ENCODE measurements at regions not wholly inside any gene's neighbourhood (a gene's known extent, or its start where the extent isn't known, plus 50 kb on each side); places are given as distances from the start of the nearest gene placed in this dataset.

DNA sequence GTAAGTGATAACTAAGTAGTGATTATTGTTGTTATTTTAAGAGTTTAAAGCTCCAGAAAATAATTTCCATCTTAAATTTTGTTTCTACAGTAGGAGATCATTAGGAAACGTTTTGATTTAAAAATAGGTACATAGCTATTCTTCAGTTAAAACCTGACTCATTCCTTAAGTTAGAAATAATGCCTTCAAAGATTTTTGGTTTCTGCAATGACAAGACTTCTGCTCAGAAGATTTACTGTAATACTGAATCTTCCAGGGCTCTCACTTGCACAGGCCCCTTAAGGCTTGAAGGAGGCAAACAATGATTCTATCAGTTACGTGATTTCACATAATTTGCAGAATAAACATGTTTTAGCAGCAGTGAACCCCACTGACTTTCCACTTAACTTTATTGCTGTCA, 333.7 kb downstream of the RAD51AP2 start:
- no peaks in the 10 kb centered on the region for H3K9me3 ChIP-seq (ENCODE audit: control insufficient read depth, insufficient read depth, low read depth, low read length)
- ChIA-PET POLR2A (no interaction called here), CTCF (interaction anchor here (0.6 kb wide), 1 partner anchor 1362 kb away, joined by 3 read pairs; no protein-coding TSS in a partner anchor)
- no peak for TF ChIP-seq ZNF658 (tag by site-specific recombination; IDR thresholded peaks at IDR 0.05)
- TF ChIP-seq ZNF221 (tag by site-specific recombination; IDR thresholded peaks at IDR 0.05; ENCODE audit: borderline replicate concordance), result no peak
- TF ChIP-seq ZNF473 (tag by site-specific recombination; IDR thresholded peaks at IDR 0.05), result no peak
- TF ChIP-seq ZNF654 (tag by site-specific recombination; IDR thresholded peaks at IDR 0.05; ENCODE audit: low read depth), result no peak
- TF ChIP-seq ZFP37 (tag by site-specific recombination; IDR thresholded peaks at IDR 0.05), result no peak
- TF ChIP-seq, protein P1, sequence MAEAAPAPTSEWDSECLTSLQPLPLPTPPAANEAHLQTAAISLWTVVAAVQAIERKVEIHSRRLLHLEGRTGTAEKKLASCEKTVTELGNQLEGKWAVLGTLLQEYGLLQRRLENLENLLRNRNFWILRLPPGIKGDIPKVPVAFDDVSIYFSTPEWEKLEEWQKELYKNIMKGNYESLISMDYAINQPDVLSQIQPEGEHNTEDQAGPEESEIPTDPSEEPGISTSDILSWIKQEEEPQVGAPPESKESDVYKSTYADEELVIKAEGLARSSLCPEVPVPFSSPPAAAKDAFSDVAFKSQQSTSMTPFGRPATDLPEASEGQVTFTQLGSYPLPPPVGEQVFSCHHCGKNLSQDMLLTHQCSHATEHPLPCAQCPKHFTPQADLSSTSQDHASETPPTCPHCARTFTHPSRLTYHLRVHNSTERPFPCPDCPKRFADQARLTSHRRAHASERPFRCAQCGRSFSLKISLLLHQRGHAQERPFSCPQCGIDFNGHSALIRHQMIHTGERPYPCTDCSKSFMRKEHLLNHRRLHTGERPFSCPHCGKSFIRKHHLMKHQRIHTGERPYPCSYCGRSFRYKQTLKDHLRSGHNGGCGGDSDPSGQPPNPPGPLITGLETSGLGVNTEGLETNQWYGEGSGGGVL (tag by site-specific recombination; IDR thresholded peaks at IDR 0.05), result no peak
- TF ChIP-seq ZNF37A (tag by site-specific recombination; IDR thresholded peaks at IDR 0.05), result no peak
- no peak for TF ChIP-seq FEZF1 (tag by site-specific recombination; IDR thresholded peaks at IDR 0.05)
- no peak for TF ChIP-seq ZBTB48 (tag by site-specific recombination; IDR thresholded peaks at IDR 0.05)
- TF ChIP-seq ZNF274 (IDR thresholded peaks at IDR 0.05; ENCODE audit: low read length), result no peak
- TF ChIP-seq ZNF274 (tag by site-specific recombination; IDR thresholded peaks at IDR 0.05; ENCODE audit: borderline replicate concordance), result no peak
- no peak for TF ChIP-seq ZNF837 (tag by site-specific recombination; IDR thresholded peaks at IDR 0.05)
- no peak for TF ChIP-seq KLF9 (tag by site-specific recombination; IDR thresholded peaks at IDR 0.05; ENCODE audit: low read depth)
- TF ChIP-seq, protein P2, sequence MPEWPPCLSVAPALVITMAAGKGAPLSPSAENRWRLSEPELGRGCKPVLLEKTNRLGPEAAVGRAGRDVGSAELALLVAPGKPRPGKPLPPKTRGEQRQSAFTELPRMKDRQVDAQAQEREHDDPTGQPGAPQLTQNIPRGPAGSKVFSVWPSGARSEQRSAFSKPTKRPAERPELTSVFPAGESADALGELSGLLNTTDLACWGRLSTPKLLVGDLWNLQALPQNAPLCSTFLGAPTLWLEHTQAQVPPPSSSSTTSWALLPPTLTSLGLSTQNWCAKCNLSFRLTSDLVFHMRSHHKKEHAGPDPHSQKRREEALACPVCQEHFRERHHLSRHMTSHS (tag by site-specific recombination; IDR thresholded peaks at IDR 0.05), result no peak
- no peak for TF ChIP-seq ZNF664 (tag by site-specific recombination; IDR thresholded peaks at IDR 0.05)
- TF ChIP-seq ELK4 (IDR thresholded peaks at IDR 0.05; ENCODE audit: borderline replicate concordance, low read depth, low read length), result no peak
- no peak for TF ChIP-seq ZNF350 (tag by site-specific recombination; IDR thresholded peaks at IDR 0.05)
- TF ChIP-seq ZBTB21 (tag by site-specific recombination; IDR thresholded peaks at IDR 0.05), result no peak
- no peak for TF ChIP-seq ZNF610 (tag by site-specific recombination; IDR thresholded peaks at IDR 0.05; ENCODE audit: borderline replicate concordance)
- TF ChIP-seq ZNF624 (tag by site-specific recombination; IDR thresholded peaks at IDR 0.05), result no peak
- H3K27ac ChIP-seq (ENCODE audit: extremely low read depth, low read depth, low read length), result no peak overlapping the region
- H3K36me3 ChIP-seq (ENCODE audit: control insufficient read depth in 2 of 2, insufficient read depth in 1 of 2, low read length in 2 of 2), result no peaks in the 10 kb centered on the region
- H3K4me1 ChIP-seq (ENCODE audit: control insufficient read depth, insufficient read depth, low read length), result no peaks in the 10 kb centered on the region
- H3K4me3 ChIP-seq (ENCODE audit: low read depth, low read length), result no peak overlapping the region

- Histone ChIP-seq H3K27ac (ENCODE audit: extremely low read depth, low read depth, low read length) (no peak overlapping the region), H3K9me3 (ENCODE audit: control insufficient read depth, insufficient read depth, low read depth, low read length) (no peaks in the 10 kb centered on the region), H3K36me3 (ENCODE audit: control insufficient read depth in 2 of 2, insufficient read depth in 1 of 2, low read length in 2 of 2) (no peaks in the 10 kb centered on the region), H3K4me1 (ENCODE audit: control insufficient read depth, insufficient read depth, low read length) (no peaks in the 10 kb centered on the region), H3K4me3 (ENCODE audit: low read depth, low read length) (no peak overlapping the region)
- ChIA-PET CTCF (interaction anchor here (0.6 kb wide), 1 partner anchor 10 kb away, joined by 3 read pairs; no protein-coding TSS in a partner anchor), POLR2A (no interaction called here)
- TF ChIP-seq MEIS1 (CRISPR knock-in tag; IDR thresholded peaks at IDR 0.05; ENCODE audit: borderline replicate concordance), result no peak
- no peak for TF ChIP-seq KLF1 (tag by site-specific recombination; IDR thresholded peaks at IDR 0.05)
- TF ChIP-seq ZNF433 (tag by site-specific recombination; IDR thresholded peaks at IDR 0.05; ENCODE audit: low read depth), result no peak
- TF ChIP-seq ZNF10 (tag by site-specific recombination; IDR thresholded peaks at IDR 0.05), result no peak
- no peak for TF ChIP-seq ZNF48 (tag by site-specific recombination; IDR thresholded peaks at IDR 0.05)
- TF ChIP-seq, protein P3, sequence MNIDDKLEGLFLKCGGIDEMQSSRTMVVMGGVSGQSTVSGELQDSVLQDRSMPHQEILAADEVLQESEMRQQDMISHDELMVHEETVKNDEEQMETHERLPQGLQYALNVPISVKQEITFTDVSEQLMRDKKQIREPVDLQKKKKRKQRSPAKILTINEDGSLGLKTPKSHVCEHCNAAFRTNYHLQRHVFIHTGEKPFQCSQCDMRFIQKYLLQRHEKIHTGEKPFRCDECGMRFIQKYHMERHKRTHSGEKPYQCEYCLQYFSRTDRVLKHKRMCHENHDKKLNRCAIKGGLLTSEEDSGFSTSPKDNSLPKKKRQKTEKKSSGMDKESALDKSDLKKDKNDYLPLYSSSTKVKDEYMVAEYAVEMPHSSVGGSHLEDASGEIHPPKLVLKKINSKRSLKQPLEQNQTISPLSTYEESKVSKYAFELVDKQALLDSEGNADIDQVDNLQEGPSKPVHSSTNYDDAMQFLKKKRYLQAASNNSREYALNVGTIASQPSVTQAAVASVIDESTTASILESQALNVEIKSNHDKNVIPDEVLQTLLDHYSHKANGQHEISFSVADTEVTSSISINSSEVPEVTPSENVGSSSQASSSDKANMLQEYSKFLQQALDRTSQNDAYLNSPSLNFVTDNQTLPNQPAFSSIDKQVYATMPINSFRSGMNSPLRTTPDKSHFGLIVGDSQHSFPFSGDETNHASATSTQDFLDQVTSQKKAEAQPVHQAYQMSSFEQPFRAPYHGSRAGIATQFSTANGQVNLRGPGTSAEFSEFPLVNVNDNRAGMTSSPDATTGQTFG (tag by site-specific recombination; IDR thresholded peaks at IDR 0.05; ENCODE audit: borderline replicate concordance), result no peak
- TF ChIP-seq, protein P4, sequence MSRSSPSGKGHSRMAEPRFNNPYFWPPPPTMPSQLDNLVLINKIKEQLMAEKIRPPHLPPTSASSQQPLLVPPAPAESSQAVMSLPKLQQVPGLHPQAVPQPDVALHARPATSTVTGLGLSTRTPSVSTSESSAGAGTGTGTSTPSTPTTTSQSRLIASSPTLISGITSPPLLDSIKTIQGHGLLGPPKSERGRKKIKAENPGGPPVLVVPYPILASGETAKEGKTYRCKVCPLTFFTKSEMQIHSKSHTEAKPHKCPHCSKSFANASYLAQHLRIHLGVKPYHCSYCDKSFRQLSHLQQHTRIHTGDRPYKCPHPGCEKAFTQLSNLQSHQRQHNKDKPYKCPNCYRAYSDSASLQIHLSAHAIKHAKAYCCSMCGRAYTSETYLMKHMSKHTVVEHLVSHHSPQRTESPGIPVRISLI (tag by site-specific recombination; IDR thresholded peaks at IDR 0.05), result no peak
- no peak for TF ChIP-seq ELK4 (IDR thresholded peaks at IDR 0.05; ENCODE audit: borderline replicate concordance, low read depth, low read length)
Observed at GRCh38 chr2:17182399-17182798, 335.8 kb downstream of the RAD51AP2 start.
